CD4-positive, alpha-beta T cell (primary cell): ENCODE measurements at regions not wholly inside any gene's neighbourhood (a gene's known extent, or its start where the extent isn't known, plus 50 kb on each side); places are given as distances from the start of the nearest gene placed in this dataset.

ENCODE experiments used
- ATAC-seq: fragments of 200-7000 bp; cut with Tn5 transposase; one replicate; pipeline ENCODE4 v1.10.0; 2022; ENCODE audit warnings: mild to moderate bottlenecking; ENCODE audit not compliant: poor library complexity
- CTCF ChIA-PET: fragments of 350-600 bp; sonication (Branson Sonifier 250); formaldehyde crosslinking; loops from one replicate; lab custom pipeline; 2021; ENCODE audit warnings: antibody characterized with exemption, inconsistent platforms; lab: Charles Lee
- POLR2A ChIA-PET: fragments of 350-600 bp; sonication (Branson Sonifier 250); formaldehyde crosslinking; loops from one replicate; lab custom pipeline; 2021; ENCODE audit warnings: antibody characterized with exemption, inconsistent platforms; lab: Charles Lee
- DNase-seq, 14 experiments: peaks; one replicate each; pipeline ENCODE4 v3.0.0-alpha.2; 2013 to 2020; ENCODE audit warnings: mixed read lengths in 2 of 14
- H3K27ac ChIP-seq, 2 donors: one replicate each; pipeline versions ENCODE4 v1.5.1 to v1.7.0; 2013; ENCODE audit warnings: low read length in 2 of 2, low read depth in 1 of 2, mild to moderate bottlenecking in 1 of 2
- H3K27me3 ChIP-seq, 2 experiments: 1 replicate in 1 of 2; 2 replicates in 1 of 2; pipeline versions ENCODE4 v1.6.1 to v1.7.0; 2013; ENCODE audit warnings: low read length in 2 of 2, control low read depth in 1 of 2, mild to moderate bottlenecking in 1 of 2, moderate library complexity in 1 of 2; ENCODE audit not compliant: insufficient read depth in 2 of 2, control insufficient read depth in 1 of 2
- H3K36me3 ChIP-seq: one replicate; pipeline ENCODE4 v1.6.1; 2013; ENCODE audit warnings: low read length, control low read depth; ENCODE audit not compliant: insufficient read depth
- H3K4me1 ChIP-seq: one replicate; pipeline ENCODE4 v1.6.1; 2013; ENCODE audit warnings: low read length, control low read depth; ENCODE audit not compliant: insufficient read depth
- H3K4me3 ChIP-seq: one replicate; pipeline ENCODE4 v1.5.1; 2013; ENCODE audit warnings: mild to moderate bottlenecking, low read length, moderate library complexity
- H3K9me3 ChIP-seq, 2 experiments: 1 replicate in 1 of 2; 2 replicates in 1 of 2; pipeline versions ENCODE4 v1.6.1 to v1.7.0; 2013; ENCODE audit warnings: low read length in 2 of 2, mild to moderate bottlenecking in 2 of 2, control low read depth in 1 of 2, moderate library complexity in 1 of 2; ENCODE audit not compliant: control insufficient read depth in 1 of 2, insufficient read depth in 1 of 2
- H3K27ac Mint-ChIP-seq: one replicate; pipeline ENCODE4 v1.8.0; 2020; ENCODE audit warnings: mixed read lengths
- H3K27me3 Mint-ChIP-seq: one replicate; pipeline ENCODE4 v1.8.0; 2021; ENCODE audit warnings: mixed read lengths
- H3K36me3 Mint-ChIP-seq: one replicate; pipeline ENCODE4 v1.8.0; 2021; ENCODE audit warnings: low read depth, mixed read lengths
- H3K4me1 Mint-ChIP-seq: one replicate; pipeline ENCODE4 v1.8.0; 2021; ENCODE audit warnings: low read depth, mixed read lengths
- H3K4me3 Mint-ChIP-seq: one replicate; pipeline ENCODE4 v1.8.0; 2020; ENCODE audit warnings: mild to moderate bottlenecking, mixed read lengths
- H3K9me3 Mint-ChIP-seq: one replicate; pipeline ENCODE4 v1.8.0; 2020; ENCODE audit warnings: mixed read lengths
- CTCF ChIP-seq: fragments of 200-600 bp; IDR thresholded peaks from one replicate; pipeline ENCODE4 v1.8.0; 2022; ENCODE audit warnings: antibody characterized with exemption, mild to moderate bottlenecking
- intact Hi-C, 2 experiments: fragments of 100-400 bp; cut with DNase I in 1 of 2; cut with micrococcal nuclease in 1 of 2; formaldehyde crosslinking; loops; one replicate each; pipeline versions ENCODE4 v1.15.1 to v1.9.0; 2023 to 2025; cut with DNase I, micrococcal nuclease

GRCh38 chr7:84425702-84426259 is 231.2 kb upstream of the SEMA3A start:
- Histone ChIP-seq H3K4me1 (no peaks in the 10 kb centered on the region), H3K36me3 (no peaks in the 10 kb centered on the region), H3K9me3 (no peaks in the 10 kb centered on the region), H3K27me3 (no peaks in the 10 kb centered on the region), H3K4me3 (no peak overlapping the region), H3K27ac (no peak overlapping the region)
- ATAC-seq: no peak
- no peak for DNase-seq
- ChIA-PET CTCF (no interaction called here), POLR2A (no interaction called here)
- no peaks in the 10 kb centered on the region for H3K27me3 Mint-ChIP-seq
- H3K9me3 Mint-ChIP-seq: peaks cover 2% of the 10 kb centered on the region
- H3K4me3 Mint-ChIP-seq: no peak overlapping the region
- intact Hi-C loops: no loop called here
- TF ChIP-seq CTCF: no peak
- no peaks in the 10 kb centered on the region for H3K36me3 Mint-ChIP-seq
- no peaks in the 10 kb centered on the region for H3K4me1 Mint-ChIP-seq
- H3K27ac Mint-ChIP-seq: no peak overlapping the region

- ChIA-PET POLR2A (no interaction called here), CTCF (no interaction called here)
- peaks cover 0 to 4% of the 10 kb centered on the region in 2 experiments for H3K9me3 ChIP-seq
- Mint-ChIP-seq H3K27ac (no peak overlapping the region), H3K4me3 (no peak overlapping the region), H3K4me1 (no peaks in the 10 kb centered on the region), H3K36me3 (no peaks in the 10 kb centered on the region), H3K27me3 (no peaks in the 10 kb centered on the region), H3K9me3 (peaks cover 16% of the 10 kb centered on the region)
- H3K27ac ChIP-seq: no peak overlapping the region
- no peak for DNase-seq
- no peak overlapping the region for H3K4me3 ChIP-seq
- no peak for TF ChIP-seq CTCF
- no peaks in the 10 kb centered on the region for H3K27me3 ChIP-seq
- ATAC-seq: no peak
- no peaks in the 10 kb centered on the region for H3K4me1 ChIP-seq
- intact Hi-C loops: no loop called here
- H3K36me3 ChIP-seq: no peaks in the 10 kb centered on the region
These were observed 228.2 kb upstream of the SEMA3A start for GRCh38 chr7:84422790-84423189.

GRCh38 chr7:84412161-84412969 is 217.8 kb upstream of the SEMA3A start:
- H3K27me3 ChIP-seq: no peaks in the 10 kb centered on the region
- no peak overlapping the region for H3K27ac ChIP-seq
- Mint-ChIP-seq H3K27me3 (no peaks in the 10 kb centered on the region), H3K27ac (no peak overlapping the region), H3K4me1 (no peaks in the 10 kb centered on the region), H3K4me3 (no peak overlapping the region), H3K9me3 (no peaks in the 10 kb centered on the region), H3K36me3 (no peaks in the 10 kb centered on the region)
- ChIA-PET POLR2A (no interaction called here), CTCF (no interaction called here)
- TF ChIP-seq CTCF: no peak
- no peak overlapping the region for H3K4me3 ChIP-seq
- DNase-seq (no peak), ATAC-seq (no peak)
- H3K9me3 ChIP-seq: no peaks in the 10 kb centered on the region
- intact Hi-C loops: no loop called here
- no peaks in the 10 kb centered on the region for H3K4me1 ChIP-seq
- H3K36me3 ChIP-seq: no peaks in the 10 kb centered on the region
